ENCODE measurements at regions not wholly inside any gene's neighbourhood (a gene's known extent, or its start where the extent isn't known, plus 50 kb on each side); places are given as distances from the start of the nearest gene placed in this dataset.
"Not testable (repeated sequence)": the region's sequence is repeated elsewhere in the genome, so short reads cannot be mapped to it uniquely, and the experiment has no call there.

DNA sequence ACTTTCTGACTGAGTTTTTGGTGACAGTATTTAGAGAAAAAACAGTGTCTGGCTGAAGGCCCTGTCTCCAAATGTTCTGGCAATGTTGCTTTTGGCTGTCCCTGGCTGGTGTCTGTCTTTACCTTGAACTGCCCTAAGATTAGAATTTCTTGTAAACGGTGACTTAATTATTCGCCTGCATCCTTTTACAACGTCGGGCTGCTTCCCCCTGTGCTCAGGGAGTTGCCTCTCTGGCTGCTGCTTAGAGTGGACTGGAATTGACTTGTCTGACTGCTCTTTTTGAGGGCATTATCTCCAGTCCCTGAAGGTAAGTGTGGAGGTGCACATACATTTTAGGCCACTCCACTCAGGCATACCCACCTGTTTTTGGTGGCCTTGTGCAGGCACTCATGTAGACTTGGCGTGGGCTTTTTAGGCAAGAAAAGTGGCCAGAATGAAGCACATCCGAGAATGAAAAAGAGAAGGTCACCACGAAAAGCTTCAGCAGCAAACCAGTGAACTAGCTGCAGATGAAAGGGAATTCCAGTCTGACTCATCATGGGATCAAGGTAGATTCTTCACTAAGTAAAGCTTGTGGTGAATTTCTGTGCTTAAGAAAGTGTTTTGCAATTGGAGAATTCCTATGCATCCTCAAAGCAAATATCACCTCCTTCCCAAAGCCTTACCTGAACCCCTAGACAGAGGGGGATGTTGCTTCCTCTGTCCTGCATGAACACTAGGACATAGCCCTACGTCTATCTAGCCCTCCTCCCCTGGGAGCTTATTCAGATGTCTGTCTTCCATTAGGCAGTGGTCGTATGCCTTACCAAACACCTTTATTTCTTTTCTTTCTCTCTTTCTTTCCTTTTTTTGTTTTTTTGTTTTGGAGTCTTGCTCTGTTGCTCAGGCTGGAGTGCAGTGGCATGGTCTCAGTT is 230.3 kb upstream of the TRIB2 start:
- DNase-seq (ENCODE audit: low read depth, low spot score), result no peak

- DNase-seq (ENCODE audit: low read depth, low spot score), result no peak
These were observed 229.3 kb upstream of the TRIB2 start for GRCh38 chr2:12487253-12488004.

DNA sequence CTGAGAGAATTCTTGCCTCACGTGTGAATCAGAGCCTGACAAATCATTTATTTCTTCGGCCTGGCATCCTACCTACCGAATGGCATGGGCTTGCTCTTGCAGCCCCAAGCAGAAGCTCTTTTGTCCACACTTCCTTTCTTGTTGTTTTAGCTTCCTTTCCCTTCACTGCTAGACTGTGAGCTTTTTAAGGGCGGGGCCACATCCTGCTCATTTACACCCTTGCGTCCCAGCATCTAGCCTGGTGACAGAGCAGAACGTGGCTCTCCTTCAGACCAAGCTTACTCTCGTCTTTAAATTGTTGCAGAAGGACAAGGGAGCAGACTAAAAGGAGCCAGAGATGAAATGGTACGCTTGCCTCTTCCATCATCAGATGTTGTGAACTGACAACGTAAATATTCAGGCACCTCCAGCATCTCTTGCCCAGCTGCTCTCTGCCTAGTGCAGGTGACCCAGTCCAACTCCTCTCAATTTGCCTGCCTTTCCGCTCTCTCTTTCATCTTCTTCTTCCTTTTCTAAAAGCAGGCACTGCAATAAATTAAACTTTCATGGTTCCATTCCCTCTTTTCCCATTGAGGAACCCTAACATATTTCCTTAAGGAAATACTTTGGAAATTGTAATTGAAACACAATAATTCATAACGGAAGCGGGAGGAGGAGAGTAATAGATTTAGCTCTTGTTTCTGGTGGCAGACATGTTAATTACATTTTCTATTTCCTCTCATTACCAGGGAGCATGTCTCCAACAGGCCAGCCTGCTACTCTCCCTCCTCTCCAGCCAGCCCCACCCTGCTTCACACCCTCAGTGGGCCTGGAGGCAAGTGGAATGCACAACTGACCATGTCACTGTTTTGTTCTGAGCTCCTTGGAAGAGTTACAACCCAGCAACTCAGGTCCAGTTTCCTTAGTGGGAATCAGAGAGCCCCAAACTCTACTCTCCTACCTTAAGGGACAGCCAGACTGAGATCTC is 228.1 kb upstream of the TRIB2 start:
- DNase-seq (ENCODE audit: low read depth, low spot score), result no peak

GRCh38 chr2:12490641-12491040 is 226.1 kb upstream of the TRIB2 start:
- no peak for DNase-seq (ENCODE audit: low read depth, low spot score)

DNA sequence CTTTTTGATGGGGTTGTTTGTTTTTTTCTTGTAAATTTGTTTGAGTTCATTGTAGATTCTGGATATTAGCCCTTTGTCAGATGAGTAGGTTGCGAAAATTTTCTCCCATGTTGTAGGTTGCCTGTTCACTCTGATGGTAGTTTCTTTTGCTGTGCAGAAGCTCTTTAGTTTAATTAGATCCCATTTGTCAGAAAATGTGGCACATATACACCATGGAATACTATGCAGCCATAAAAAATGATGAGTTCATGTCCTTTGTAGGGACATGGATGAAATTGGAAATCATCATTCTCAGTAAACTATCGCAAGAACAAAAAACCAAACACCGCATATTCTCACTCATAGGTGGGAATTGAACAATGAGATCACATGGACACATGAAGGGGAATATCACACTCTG is 224.4 kb upstream of the TRIB2 start:
- DNase-seq (ENCODE audit: low read depth, low spot score), result not testable (repeated sequence)

DNA sequence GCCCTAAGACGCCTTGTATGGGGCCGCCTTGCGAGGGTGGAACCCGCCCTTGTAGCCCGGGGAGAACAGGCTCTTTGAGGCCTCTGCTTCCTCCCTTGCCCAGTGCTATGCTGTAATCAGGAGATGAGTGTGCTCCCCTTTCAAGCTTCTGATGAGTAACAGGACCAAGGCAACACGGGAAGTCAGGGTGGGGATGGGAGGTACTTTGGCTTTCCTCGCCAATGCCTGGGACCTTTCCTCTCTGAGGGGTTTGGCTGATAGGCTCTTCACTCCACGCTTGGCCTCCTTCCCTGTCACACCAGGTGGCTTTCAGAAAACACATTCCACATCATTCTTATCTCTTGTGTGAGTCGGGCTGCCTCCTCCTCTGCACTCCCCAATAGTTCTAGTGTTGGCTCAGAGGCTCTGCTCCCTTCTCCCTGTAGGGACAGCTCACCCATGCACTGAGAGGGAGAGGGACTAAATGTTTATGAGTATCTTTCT is 223.7 kb upstream of the TRIB2 start:
- no peak for DNase-seq (ENCODE audit: low read depth, low spot score)

GRCh38 chr2:12495247-12495868 is 221.4 kb upstream of the TRIB2 start:
- no peak for DNase-seq (ENCODE audit: low read depth, low spot score)

DNA sequence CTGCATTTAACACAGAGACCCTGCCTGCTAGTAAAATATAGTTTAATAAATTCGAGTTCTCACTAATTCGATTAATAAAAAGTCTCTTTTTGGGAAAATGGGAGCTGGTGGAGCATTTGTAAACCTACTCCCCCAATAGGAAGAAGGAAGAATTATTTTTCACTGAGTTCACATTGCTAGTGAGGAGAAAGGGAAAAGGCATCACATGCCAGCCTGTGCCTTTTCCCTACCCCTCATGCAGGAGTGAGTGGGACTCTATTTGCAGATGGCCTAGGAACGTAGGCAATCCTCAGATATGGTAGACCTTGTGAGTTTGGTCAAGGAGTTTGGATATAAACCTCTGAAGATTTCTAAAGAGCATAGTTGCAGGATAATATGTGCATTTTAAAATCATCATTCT is 218.4 kb upstream of the TRIB2 start:
- no peak for DNase-seq (ENCODE audit: low read depth, low spot score)

- DNase-seq (ENCODE audit: low read depth, low spot score), result no peak
These were observed 218.0 kb upstream of the TRIB2 start for GRCh38 chr2:12498704-12499103.

DNA sequence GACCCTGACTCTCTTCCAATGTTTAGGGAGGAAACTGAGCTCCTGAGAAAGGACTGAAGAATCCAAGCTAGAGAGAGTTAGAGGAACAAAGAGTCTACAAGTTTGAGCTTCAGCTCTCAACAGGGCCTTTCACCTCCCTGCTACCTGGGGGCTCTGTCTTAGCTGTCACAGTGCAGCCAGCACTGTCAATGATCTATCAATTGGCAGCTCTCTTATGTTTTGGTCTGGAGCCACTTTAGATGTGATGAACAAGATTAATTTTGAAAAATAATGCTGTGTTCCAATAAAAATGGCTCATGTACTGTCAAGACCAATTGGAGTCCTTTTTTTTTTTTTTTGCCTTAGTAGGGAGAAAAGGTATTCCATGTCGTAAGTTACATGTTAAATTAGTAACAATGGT is 215.8 kb upstream of the TRIB2 start:
- no peak for DNase-seq (ENCODE audit: low read depth, low spot score)

DNA sequence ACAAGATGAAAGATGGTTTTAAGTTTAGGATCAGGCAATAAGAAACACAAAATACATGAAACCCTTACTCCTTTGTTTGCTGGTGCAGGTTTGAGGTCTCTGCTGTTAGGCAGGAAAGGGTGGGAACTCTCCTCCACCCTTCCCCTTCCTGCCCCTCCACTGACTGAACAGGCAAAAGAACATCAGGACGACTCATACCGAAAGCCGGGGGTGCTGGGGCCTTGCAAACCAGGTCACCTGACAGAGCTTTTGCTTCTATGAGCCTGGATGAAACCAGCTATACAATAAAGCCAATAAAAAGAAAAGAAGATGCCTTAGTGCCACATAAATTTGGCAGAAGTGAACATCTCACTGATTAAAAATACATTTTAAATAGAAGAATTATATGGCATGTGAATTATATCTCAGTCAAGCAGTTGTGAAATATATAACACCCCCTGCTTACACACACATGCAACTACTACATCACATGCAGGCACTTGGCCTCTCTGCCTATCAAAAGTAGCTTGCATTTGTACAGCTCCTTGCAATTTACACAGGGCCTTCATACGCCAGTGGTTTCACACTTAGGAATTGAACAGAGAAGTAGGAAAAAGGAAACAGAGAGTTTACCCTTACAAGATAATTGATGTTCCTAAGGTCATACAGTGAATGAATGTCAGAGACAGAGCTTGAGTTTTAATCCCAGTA is 215.1 kb upstream of the TRIB2 start:
- DNase-seq (ENCODE audit: low read depth, low spot score), result no peak

- no peak for DNase-seq (ENCODE audit: low read depth, low spot score)
These were observed 214.0 kb upstream of the TRIB2 start for GRCh38 chr2:12502759-12503158.

DNA sequence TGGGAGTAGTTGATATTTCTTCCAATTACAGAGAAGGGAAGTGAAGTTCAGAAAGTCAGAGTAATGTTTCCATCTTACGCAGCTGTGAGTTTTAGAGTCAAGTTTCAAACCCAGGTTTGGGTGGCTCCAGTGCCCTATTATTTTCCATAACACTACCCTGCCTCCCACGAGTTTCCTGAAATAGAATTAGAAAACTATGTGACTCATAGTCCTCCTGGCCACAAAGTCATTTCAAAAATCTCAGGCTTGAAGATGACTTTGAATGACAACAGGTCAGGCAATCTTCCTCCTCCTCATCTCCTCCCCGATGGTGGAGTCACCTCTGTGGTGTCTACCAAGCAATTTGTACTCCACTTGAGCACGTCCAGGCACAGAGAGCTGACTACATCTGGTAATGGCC is 212.3 kb upstream of the TRIB2 start:
- no peak for DNase-seq (ENCODE audit: low read depth, low spot score)

DNA sequence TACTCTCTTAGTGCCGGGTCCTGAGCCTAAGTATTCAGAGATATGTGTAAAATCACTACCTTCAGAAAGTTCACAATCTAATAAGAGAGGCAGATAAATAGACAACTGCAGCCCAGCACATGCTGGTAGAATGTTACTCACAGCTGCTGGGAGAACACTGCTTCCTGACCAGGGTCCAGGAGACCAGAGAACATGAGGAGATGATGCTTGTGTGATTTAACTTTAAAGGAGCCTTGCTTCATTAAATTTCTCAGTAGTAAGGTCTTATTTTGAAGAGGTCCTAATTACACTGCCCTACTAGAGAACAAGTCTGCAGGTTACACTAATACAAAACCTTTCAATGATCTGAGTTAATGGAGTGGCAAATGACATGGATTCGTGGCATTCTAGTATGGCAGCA is 209.9 kb upstream of the TRIB2 start:
- DNase-seq (ENCODE audit: low read depth, low spot score), result no peak

DNA sequence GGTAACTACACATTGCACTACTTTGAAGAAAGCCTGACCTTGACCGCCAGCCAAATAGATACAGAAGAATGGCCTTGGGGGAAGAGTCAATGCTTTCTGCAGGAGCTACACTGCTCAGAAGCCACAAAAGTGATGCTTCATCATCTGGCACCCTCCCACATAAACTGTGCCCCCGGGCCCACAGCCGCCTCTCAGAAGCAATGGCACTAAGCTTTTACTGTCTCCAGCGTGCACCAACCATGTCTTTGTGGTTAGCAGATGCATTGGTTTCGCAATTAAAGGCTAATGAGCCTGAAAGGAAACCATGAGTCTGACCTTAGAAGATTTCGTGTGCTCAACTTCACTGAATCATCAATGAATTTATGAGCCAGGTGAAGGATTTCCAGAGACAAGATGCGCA is 209.4 kb upstream of the TRIB2 start:
- DNase-seq (ENCODE audit: low read depth, low spot score), result no peak

GRCh38 chr2:12510070-12510469 is 206.7 kb upstream of the TRIB2 start:
- no peak for DNase-seq (ENCODE audit: low read depth, low spot score)

DNA sequence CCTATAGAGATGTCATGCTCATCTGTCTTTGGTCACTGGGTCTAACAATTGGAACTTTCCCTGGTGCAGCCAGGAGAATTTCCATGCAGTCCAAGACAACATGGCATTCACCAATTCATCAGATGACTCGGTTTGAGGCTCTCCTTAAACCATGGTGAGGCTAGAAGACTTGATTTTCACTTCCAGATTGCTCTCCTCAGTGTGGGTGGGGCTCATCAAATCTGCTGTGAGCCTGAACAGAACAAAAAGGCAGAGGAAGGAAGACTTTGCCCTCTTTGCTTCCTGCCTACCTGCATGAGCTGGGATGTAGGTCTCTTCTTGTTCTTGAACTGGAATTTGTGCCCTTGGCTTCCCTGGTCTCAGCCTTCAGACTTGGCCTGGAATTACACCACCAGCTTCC is 203.4 kb upstream of the TRIB2 start:
- no peak for DNase-seq (ENCODE audit: low read depth, low spot score)

DNA sequence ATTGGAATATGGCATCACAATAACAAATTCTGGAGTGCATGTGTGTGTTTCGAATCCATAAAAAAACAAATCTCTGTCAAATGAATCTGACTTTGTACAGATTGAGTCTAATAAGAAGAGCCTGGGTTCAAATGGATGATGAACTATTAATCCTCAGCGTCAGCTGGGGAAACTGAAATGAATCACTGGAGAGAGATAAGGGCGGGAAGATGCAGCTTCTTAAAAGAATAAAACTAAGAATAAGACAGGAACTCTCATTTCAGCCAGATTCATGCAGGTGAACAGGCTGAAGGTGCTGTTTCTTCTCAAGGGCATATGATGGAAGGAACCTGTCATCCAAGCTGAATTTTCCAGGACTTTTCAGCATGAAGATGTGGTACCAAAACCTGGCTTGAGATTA is 202.6 kb upstream of the TRIB2 start:
- no peak for DNase-seq (ENCODE audit: low read depth, low spot score)

GRCh38 chr2:12514631-12515437 is 201.9 kb upstream of the TRIB2 start:
- DNase-seq (ENCODE audit: low read depth, low spot score), result no peak

DNA sequence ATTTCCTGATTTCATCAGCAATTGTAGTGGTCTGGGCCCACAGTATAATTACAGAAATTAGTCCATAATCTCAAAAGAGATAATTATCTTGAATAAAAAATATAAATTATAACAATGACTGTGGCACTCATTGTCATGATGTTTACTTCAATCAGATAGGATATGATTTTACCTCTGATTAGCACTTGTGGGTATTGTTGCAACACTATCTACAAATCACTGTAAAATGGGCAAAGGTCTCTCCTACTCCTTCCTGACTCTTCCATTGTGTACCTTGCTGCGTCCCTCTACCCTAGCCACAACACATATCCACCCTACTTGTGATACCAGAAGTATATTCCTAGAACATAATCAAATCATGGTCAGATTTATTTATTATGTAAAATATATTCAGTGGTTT is 200.9 kb upstream of the TRIB2 start:
- DNase-seq (ENCODE audit: low read depth, low spot score), result no peak
